ENCODE measurements at regions not wholly inside any gene's neighbourhood (a gene's known extent, or its start where the extent isn't known, plus 50 kb on each side); places are given as distances from the start of the nearest gene placed in this dataset.

DNA sequence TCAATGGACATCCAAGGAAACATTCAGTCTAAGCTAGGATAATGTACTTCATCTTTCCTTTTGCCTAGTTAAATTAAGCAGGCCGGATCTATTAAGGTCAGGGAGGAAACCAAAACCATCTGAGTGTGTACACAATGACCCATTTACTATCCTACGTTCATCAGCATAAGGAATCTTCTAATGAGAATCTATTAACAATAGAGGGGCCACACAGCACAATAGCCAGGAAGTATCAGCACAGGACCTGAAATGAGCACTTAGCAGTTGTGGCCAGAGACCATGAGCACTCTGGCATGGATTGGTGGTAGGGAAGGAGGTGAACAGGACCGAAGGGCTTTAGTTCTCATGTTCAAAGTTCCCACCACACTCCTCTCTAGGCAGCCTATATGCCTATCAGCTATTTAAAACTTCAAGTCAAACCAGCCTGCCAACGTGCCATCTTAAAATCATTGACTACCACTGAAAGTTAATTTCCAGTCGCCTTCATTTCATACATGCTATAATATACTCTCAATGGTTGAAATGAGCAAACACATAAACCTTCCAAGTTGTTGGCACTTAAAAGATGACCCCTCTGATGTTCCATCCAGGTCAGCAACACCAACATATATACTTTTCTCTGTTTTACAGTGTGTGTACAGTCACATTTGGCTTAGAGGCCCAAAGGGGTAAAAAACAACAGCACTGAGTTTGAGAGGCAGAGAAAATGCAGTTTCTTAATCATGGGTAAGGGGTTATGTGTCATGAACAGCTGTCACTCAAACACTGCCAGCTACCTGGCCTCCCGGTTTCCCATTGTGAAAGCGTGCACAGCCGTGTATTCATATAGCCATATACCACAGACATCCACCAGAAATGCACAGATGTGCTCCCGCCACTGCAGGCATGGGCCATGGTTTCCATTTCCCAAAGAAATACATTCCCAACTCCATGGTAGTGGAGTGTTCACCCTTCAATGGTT is 184.3 kb downstream of the TBXT start:
- H3K9me3 ChIP-seq = no peaks in the 10 kb centered on the region

DNA sequence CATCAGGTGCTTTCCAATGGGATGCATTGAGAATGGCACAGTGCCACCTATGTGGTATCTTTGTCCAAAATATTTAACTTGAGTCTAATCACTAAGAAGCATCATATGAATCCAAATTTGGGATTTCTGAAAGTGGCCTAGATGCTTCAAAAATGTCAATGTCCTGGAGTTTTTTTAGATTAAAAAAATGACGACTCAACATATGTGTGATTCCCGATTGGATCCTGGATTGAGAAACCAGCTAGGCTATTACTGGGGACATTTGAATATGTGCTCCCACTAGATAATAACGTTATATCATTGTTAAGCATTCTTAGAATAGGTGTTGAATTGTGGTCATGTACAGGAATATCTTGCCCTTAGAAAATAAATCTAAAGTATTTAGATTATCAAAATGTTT is 189.2 kb downstream of the TBXT start:
- Histone ChIP-seq H3K27me3 (replicated peaks; ENCODE audit: insufficient read depth) (no peaks in the 10 kb centered on the region), H3K27ac (no peak overlapping the region), H3K9me3 (no peaks in the 10 kb centered on the region), H3K4me3 (no peak overlapping the region), H3K4me1 (replicated peaks) (no peaks in the 10 kb centered on the region), H3K36me3 (no peaks in the 10 kb centered on the region)
- intact Hi-C loops (cut with DNase I) = no loop called here
- TF ChIP-seq POLR2A (IDR thresholded peaks at IDR 0.05) (no peak), POLR2AphosphoS5 (IDR thresholded peaks at IDR 0.05) (no peak)
- TF ChIP-seq, protein P1, sequence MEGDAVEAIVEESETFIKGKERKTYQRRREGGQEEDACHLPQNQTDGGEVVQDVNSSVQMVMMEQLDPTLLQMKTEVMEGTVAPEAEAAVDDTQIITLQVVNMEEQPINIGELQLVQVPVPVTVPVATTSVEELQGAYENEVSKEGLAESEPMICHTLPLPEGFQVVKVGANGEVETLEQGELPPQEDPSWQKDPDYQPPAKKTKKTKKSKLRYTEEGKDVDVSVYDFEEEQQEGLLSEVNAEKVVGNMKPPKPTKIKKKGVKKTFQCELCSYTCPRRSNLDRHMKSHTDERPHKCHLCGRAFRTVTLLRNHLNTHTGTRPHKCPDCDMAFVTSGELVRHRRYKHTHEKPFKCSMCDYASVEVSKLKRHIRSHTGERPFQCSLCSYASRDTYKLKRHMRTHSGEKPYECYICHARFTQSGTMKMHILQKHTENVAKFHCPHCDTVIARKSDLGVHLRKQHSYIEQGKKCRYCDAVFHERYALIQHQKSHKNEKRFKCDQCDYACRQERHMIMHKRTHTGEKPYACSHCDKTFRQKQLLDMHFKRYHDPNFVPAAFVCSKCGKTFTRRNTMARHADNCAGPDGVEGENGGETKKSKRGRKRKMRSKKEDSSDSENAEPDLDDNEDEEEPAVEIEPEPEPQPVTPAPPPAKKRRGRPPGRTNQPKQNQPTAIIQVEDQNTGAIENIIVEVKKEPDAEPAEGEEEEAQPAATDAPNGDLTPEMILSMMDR (IDR thresholded peaks at IDR 0.05) = no peak
- DNase-seq (ENCODE audit: low spot score) = no peak
- WGBS = 81% methylated on average over 3 of the region's 3 CpGs

More for the DNA sequence above, 184.3 kb downstream of the TBXT start:
- Histone ChIP-seq H3K4me1 (replicated peaks) (no peaks in the 10 kb centered on the region), H3K36me3 (no peaks in the 10 kb centered on the region), H3K27ac (no peak overlapping the region), H3K27me3 (replicated peaks; ENCODE audit: insufficient read depth) (peaks cover 24% of the 10 kb centered on the region), H3K4me3 (no peak overlapping the region)
- no peak for DNase-seq (ENCODE audit: low spot score)
- intact Hi-C loops (cut with DNase I) = no loop called here
- TF ChIP-seq, protein P1 (IDR thresholded peaks at IDR 0.05) = no peak
- no peak for TF ChIP-seq POLR2AphosphoS5 (IDR thresholded peaks at IDR 0.05)
- no peak for TF ChIP-seq POLR2A (IDR thresholded peaks at IDR 0.05)
- 75% methylated on average over 9 of the region's 9 CpGs for WGBS

DNA sequence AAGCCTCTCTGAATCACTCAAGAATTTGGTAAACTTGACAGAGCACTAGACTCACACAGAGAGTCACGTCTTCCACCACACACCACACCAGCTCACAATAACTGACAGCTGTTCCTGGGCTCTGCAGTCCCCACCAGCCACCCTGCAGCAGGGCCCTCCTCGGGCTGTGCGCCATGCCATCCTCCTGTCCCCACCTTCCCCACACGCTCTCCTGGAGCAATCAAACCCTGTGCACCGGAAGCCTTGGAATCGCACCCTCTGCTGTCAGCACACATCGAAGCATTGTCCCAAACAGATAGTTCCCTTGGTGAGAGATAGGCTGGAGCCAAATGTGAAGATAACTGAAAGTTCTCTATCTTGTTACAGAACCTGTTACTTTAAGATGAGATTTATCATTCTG is 191.0 kb downstream of the TBXT start:
- no peak for DNase-seq (ENCODE audit: low spot score)
- TF ChIP-seq POLR2A (IDR thresholded peaks at IDR 0.05) (no peak), POLR2AphosphoS5 (IDR thresholded peaks at IDR 0.05) (no peak)
- TF ChIP-seq, protein P1 (IDR thresholded peaks at IDR 0.05) = no peak
- Histone ChIP-seq H3K4me3 (no peak overlapping the region), H3K9me3 (no peaks in the 10 kb centered on the region), H3K36me3 (no peaks in the 10 kb centered on the region), H3K4me1 (replicated peaks) (no peaks in the 10 kb centered on the region), H3K27ac (no peak overlapping the region), H3K27me3 (replicated peaks; ENCODE audit: insufficient read depth) (no peaks in the 10 kb centered on the region)
- WGBS = 71% methylated on average over 7 of the region's 7 CpGs
- intact Hi-C loops (cut with DNase I) = no loop called here

DNA sequence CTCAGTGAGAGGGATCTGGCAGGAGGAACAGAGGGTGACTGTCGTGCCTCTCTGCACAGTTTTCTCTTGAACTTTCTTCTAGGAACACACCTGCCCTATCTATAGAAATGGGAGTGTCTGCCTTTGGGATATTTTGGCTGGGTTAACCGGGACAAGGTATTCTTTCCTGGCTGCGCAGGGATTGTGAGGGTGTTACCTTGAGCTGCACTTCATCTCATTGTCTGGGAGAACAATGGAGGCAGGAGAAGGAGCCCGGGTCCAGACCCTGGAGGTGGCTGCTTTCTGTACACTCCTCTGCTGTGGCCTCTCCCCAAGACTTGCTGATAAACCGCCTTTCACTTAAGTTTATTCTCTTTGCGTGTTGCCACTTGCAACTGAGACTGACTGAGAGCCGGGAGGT is 192.8 kb downstream of the TBXT start:
- intact Hi-C loops (cut with DNase I) = no loop called here
- WGBS = 27% methylated on average over 7 of the region's 7 CpGs
- no peak overlapping the region for H3K27ac ChIP-seq
- H3K9me3 ChIP-seq = no peaks in the 10 kb centered on the region
- H3K4me3 ChIP-seq = no peak overlapping the region
- no peaks in the 10 kb centered on the region for H3K4me1 ChIP-seq (replicated peaks)
- DNase-seq (ENCODE audit: low spot score) = no peak
- no peaks in the 10 kb centered on the region for H3K27me3 ChIP-seq (replicated peaks; ENCODE audit: insufficient read depth)
- no peaks in the 10 kb centered on the region for H3K36me3 ChIP-seq
- TF ChIP-seq POLR2A (IDR thresholded peaks at IDR 0.05) = no peak
- no peak for TF ChIP-seq POLR2AphosphoS5 (IDR thresholded peaks at IDR 0.05)
- TF ChIP-seq, protein P1 (IDR thresholded peaks at IDR 0.05) = no peak

DNA sequence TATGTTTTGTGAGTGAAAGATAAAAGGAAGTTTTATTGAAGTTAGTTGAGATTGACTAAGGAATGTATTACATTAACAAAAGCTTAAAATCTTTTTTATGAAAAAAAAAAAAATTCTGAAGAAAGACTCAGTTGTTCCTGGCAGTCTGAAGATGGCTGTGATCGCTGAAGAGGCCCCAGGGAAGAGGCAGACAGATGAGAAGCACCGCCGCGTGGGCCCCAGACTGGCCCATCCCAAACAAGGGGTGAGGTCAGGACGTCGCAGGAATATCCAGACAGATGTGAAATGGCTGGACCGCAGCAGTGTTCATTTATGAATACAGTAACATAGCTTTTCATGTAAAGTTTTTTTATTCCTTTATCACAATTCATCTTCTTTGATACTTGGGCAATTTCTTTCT is 194.2 kb downstream of the TBXT start:
- H3K27ac ChIP-seq = no peak overlapping the region
- DNase-seq (ENCODE audit: low spot score) = no peak
- no peak overlapping the region for H3K4me3 ChIP-seq
- no peaks in the 10 kb centered on the region for H3K9me3 ChIP-seq
- H3K4me1 ChIP-seq (replicated peaks) = no peaks in the 10 kb centered on the region
- intact Hi-C loops (cut with DNase I) = no loop called here
- H3K36me3 ChIP-seq = no peaks in the 10 kb centered on the region
- TF ChIP-seq, protein P1 (IDR thresholded peaks at IDR 0.05) = no peak
- TF ChIP-seq POLR2A (IDR thresholded peaks at IDR 0.05) = no peak
- TF ChIP-seq POLR2AphosphoS5 (IDR thresholded peaks at IDR 0.05) = no peak
- H3K27me3 ChIP-seq (replicated peaks; ENCODE audit: insufficient read depth) = no peaks in the 10 kb centered on the region
- 90% methylated on average over 7 of the region's 7 CpGs for WGBS

Measured in prostate gland (tissue), 2 donors.